HepG2 (cell line): ENCODE measurements at regions not wholly inside any gene's neighbourhood (a gene's known extent, or its start where the extent isn't known, plus 50 kb on each side); places are given as distances from the start of the nearest gene placed in this dataset.

Source experiments
- ATAC-seq: fragments of 200-7000 bp; cut with Tn5 transposase; 3 replicates; pipeline ENCODE4 v1.9.1; 2020; ENCODE audit warnings: mild to moderate bottlenecking, moderate library complexity
- BruUV-seq: library from RNA; stranded (reverse); fragments of 400-500 nt; replicated peaks from 2 replicates; lab custom pipeline; 2021; lab: Mats Ljungman, UMichigan
- CTCF ChIA-PET: fragments of 300-600 bp; formaldehyde crosslinking; extraction: SDS; loops from one replicate; lab custom pipeline; 2021; ENCODE audit warnings: low total read pairs, inconsistent platforms, low intra/inter-chr PET ratio; lab: Yijun Ruan, JAX
- POLR2A ChIA-PET: fragments of 350-600 bp; sonication (Branson Sonifier 250); formaldehyde crosslinking; loops from one replicate; lab custom pipeline; 2020; ENCODE audit warnings: antibody characterized with exemption, inconsistent platforms; lab: Yijun Ruan, JAX
- DNase-seq: peaks from one replicate; pipeline ENCODE4 v3.0.0-alpha.2; 2015; ENCODE audit warnings: low spot score
- FAIRE-seq: peaks from 3 replicates; lab custom pipeline; 2011; peaks lifted over from hg19 to GRCh38; lab: Jason Lieb, UNC
- H2AFZ ChIP-seq: one replicate; pipeline ENCODE4 v1.6.1; 2011; ENCODE audit warnings: low read length, inconsistent platforms
- H3K27ac ChIP-seq: fragments of 300-600 bp; 3 replicates; pipeline ENCODE4 v1.8.0; 2011; ENCODE audit warnings: mixed run types, mild to moderate bottlenecking, mixed read lengths, low read length, inconsistent platforms; ENCODE audit not compliant: insufficient read depth; ENCODE audit errors: extremely low read length
- H3K27me3 ChIP-seq, 2 experiments: fragments of 200-600 bp in 1 of 2; 2 replicates in 1 of 2; 3 replicates in 1 of 2; pipeline versions ENCODE4 v1.6.0 to v1.8.0; 2011; ENCODE audit warnings: low read length in 2 of 2, mild to moderate bottlenecking in 2 of 2, moderate library complexity in 2 of 2, inconsistent platforms in 1 of 2; ENCODE audit not compliant: insufficient read depth in 2 of 2, control insufficient read depth in 1 of 2
- H3K36me3 ChIP-seq, 2 experiments: fragments of 200-600 bp in 1 of 2; replicated peaks in 1 of 2; 2 replicates in 1 of 2; 3 replicates in 1 of 2; pipeline versions ENCODE4 v1.5.1 to v1.8.0; 2011; ENCODE audit warnings: low read length in 2 of 2, inconsistent platforms in 1 of 2; ENCODE audit not compliant: insufficient read depth in 2 of 2, control insufficient read depth in 1 of 2
- H3K4me1 ChIP-seq: 2 replicates; pipeline ENCODE4 v1.5.1; 2012; ENCODE audit warnings: low read length, inconsistent platforms; ENCODE audit not compliant: insufficient read depth
- H3K4me2 ChIP-seq: 2 replicates; pipeline ENCODE4 v1.6.0; 2011; ENCODE audit warnings: low read depth, low read length, inconsistent platforms
- H3K4me3 ChIP-seq, 3 experiments: fragments of 200-600 bp in 1 of 3; sonication (generic), shearing (Covaris generic) in 1 of 3; replicated peaks in 1 of 3; 2 replicates each; pipeline ENCODE4 v1.5.1; 2011 to 2016; ENCODE audit warnings: low read length in 3 of 3, inconsistent platforms in 2 of 3, low read depth in 2 of 3, mild to moderate bottlenecking in 2 of 3, control low read depth in 1 of 3, mixed read lengths in 1 of 3; ENCODE audit not compliant: insufficient read depth in 1 of 3
- H3K79me2 ChIP-seq: one replicate; pipeline ENCODE4 v1.6.1; 2011; ENCODE audit warnings: low read length, inconsistent platforms; ENCODE audit not compliant: insufficient read depth
- H3K9ac ChIP-seq: 2 replicates; pipeline ENCODE4 v1.6.0; 2011; ENCODE audit warnings: mild to moderate bottlenecking, low read depth, low read length, inconsistent platforms; ENCODE audit not compliant: insufficient read depth
- H3K9me3 ChIP-seq: 2 replicates; pipeline ENCODE4 v1.5.1; 2012; ENCODE audit warnings: mild to moderate bottlenecking, low read length
- H4K20me1 ChIP-seq: 2 replicates; pipeline ENCODE4 v1.6.0; 2011; ENCODE audit warnings: inconsistent platforms, mild to moderate bottlenecking, low read length, moderate library complexity; ENCODE audit not compliant: insufficient read depth
- GTF3A ChIP-seq: sonication (generic); formaldehyde crosslinking; conservative IDR thresholded peaks from 2 replicates; pipeline ENCODE4 v1.4.0; 2020; ENCODE audit warnings: mild to moderate bottlenecking, missing genetic modification reagents
- KLF15 ChIP-seq: sonication (generic); formaldehyde crosslinking; IDR thresholded peaks from 2 replicates; pipeline ENCODE4 v1.8.1; 2023; ENCODE audit warnings: borderline replicate concordance, mild to moderate bottlenecking, inconsistent platforms, missing genetic modification reagents, mixed read lengths
- PAXIP1 ChIP-seq: sonication (generic); formaldehyde crosslinking; conservative IDR thresholded peaks from 2 replicates; pipeline ENCODE4 v1.4.0; 2020; ENCODE audit warnings: mild to moderate bottlenecking, missing genetic modification reagents, moderate library complexity
- XRCC5 ChIP-seq: fragments of 200-400 bp; formaldehyde crosslinking; optimal IDR thresholded peaks from 2 replicates; pipeline ENCODE3; 2017; ENCODE audit warnings: mild to moderate bottlenecking, low read length
- ZNF510 ChIP-seq: sonication (generic); formaldehyde crosslinking; IDR thresholded peaks from 2 replicates; pipeline ENCODE4 v1.4.0; 2020; ENCODE audit warnings: low read depth, mild to moderate bottlenecking, missing genetic modification reagents
- WGBS: methylation state at CpG from one replicate; pipeline ENCODE4 v1.1.6; 2017; ENCODE audit warnings: low lambda C conversion rate; 5-methylcytosine and 5-hydroxymethylcytosine counted together
- in situ Hi-C: cut with HindIII; loops from 2 replicates; pipeline ENCODE4 v1.10.0; 2017; ENCODE audit warnings: low pct_unique_long_range_greater_than_20kb; ENCODE audit not compliant: extremely low pct_ligation_motif_present
- intact Hi-C: fragments of 100-400 bp; cut with micrococcal nuclease; formaldehyde crosslinking; loops from one replicate; pipeline ENCODE4 v1.10.0; 2022; ENCODE audit not compliant: unreplicated experiment

GRCh38 chr2:12014088-12014960 is 267.9 kb downstream of the LPIN1 start:
- Histone ChIP-seq H4K20me1 (no peaks in the 10 kb centered on the region), H3K4me2 (no peak overlapping the region), H3K4me1 (no peaks in the 10 kb centered on the region), H3K27ac (no peak overlapping the region), H3K9ac (no peak overlapping the region), H3K9me3 (no peaks in the 10 kb centered on the region), H3K79me2 (no peaks in the 10 kb centered on the region), H3K36me3 (no peaks in the 10 kb centered on the region), H3K27me3 (peaks cover 3 to 5% of the 10 kb centered on the region in 2 experiments; a peak in 4 of 5 replicates), H3K4me3 (no peak overlapping the region), H2AFZ (no peak overlapping the region)
- intact Hi-C loops, result no loop called here
- in situ Hi-C loops, result no loop called here
- ChIA-PET CTCF (no interaction called here), POLR2A (no interaction called here)
- WGBS, result 6% methylated on average over 9 of the region's 9 CpGs
- BruUV-seq, result no TSS peak
- no peak for DNase-seq
- TF ChIP-seq PAXIP1 (CRISPR knock-in tag), result no peak
- TF ChIP-seq GTF3A (CRISPR knock-in tag), result no peak
- TF ChIP-seq KLF15, result no peak
- no peak for TF ChIP-seq ZNF510 (CRISPR knock-in tag)
- TF ChIP-seq XRCC5, result no peak
- ATAC-seq, result no peak
- FAIRE-seq, result no peak
